ENCODE measurements at regions not wholly inside any gene's neighbourhood (a gene's known extent, or its start where the extent isn't known, plus 50 kb on each side); places are given as distances from the start of the nearest gene placed in this dataset.
"Not testable (repeated sequence)": the region's sequence is repeated elsewhere in the genome, so short reads cannot be mapped to it uniquely, and the experiment has no call there.

GRCh38 chr12:102325108-102325507 is 127.5 kb upstream of the PMCH start:
- POLR2A ChIA-PET (ENCODE audit: partially characterized antibody); H3K36me3 ChIP-seq (ENCODE audit: insufficient read depth, low read length); H3K27ac ChIP-seq (ENCODE audit: low read depth, low read length); H3K4me3 ChIP-seq (ENCODE audit: low read length in 2 of 2); H3K9me3 ChIP-seq (ENCODE audit: control insufficient read depth in 1 of 2, low read length in 2 of 2); H3K27me3 ChIP-seq (ENCODE audit: insufficient read depth, low read length); H3K27me3 Mint-ChIP-seq; H3K4me1 Mint-ChIP-seq; CTCF ChIA-PET (ENCODE audit: partially characterized antibody); H3K36me3 Mint-ChIP-seq; intact Hi-C loops (cut with micrococcal nuclease); H3K27ac Mint-ChIP-seq; H3K4me1 ChIP-seq (ENCODE audit: insufficient read depth, low read length); H3K4me3 Mint-ChIP-seq; DNase-seq: not testable (repeated sequence)
- peaks cover 0 to 11% (median 0%) of the 10 kb centered on the region in 8 donors for H3K9me3 Mint-ChIP-seq

DNA sequence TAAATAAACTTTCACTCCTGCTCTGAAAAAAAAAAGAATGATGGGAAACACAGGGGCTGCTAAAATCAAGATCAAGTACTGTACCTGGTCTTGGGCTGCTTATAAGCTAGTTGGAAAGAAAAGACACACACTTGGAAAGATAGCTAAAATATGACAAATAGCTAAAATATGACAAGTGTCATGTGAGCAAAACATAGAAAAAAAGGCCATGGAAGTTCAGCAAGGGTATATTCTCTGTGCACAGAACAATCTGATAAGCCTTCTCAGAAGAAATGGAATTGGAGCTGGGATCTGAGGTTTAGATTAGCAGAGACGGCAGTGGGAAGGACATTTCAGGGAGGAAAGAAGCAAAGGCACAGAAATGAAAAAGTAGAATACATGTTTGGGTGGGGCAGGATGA is 126.2 kb upstream of the PMCH start:
- Mint-ChIP-seq H3K4me1 (no peaks in the 10 kb centered on the region), H3K36me3 (no peaks in the 10 kb centered on the region), H3K9me3 (peaks cover 0 to 11% (median 0%) of the 10 kb centered on the region in 8 donors), H3K4me3 (no peak overlapping the region), H3K27ac (no peak overlapping the region), H3K27me3 (peaks cover 2 to 7% of the 10 kb centered on the region in 2 donors)
- DNase-seq = no peak
- Histone ChIP-seq H3K27ac (ENCODE audit: low read depth, low read length) (no peak overlapping the region), H3K9me3 (ENCODE audit: control insufficient read depth in 1 of 2, low read length in 2 of 2) (no peaks in the 10 kb centered on the region), H3K27me3 (ENCODE audit: insufficient read depth, low read length) (no peaks in the 10 kb centered on the region), H3K4me1 (ENCODE audit: insufficient read depth, low read length) (no peaks in the 10 kb centered on the region), H3K4me3 (ENCODE audit: low read length in 2 of 2) (no peak overlapping the region), H3K36me3 (ENCODE audit: insufficient read depth, low read length) (no peaks in the 10 kb centered on the region)
- POLR2A ChIA-PET (ENCODE audit: partially characterized antibody) = no interaction called here
- intact Hi-C loops (cut with micrococcal nuclease) = no loop called here
- CTCF ChIA-PET (ENCODE audit: partially characterized antibody) = no interaction called here

GRCh38 chr12:102322254-102322653 is 124.6 kb upstream of the PMCH start:
- intact Hi-C loops (cut with micrococcal nuclease) = no loop called here
- Histone ChIP-seq H3K4me3 (ENCODE audit: low read length in 2 of 2) (no peak overlapping the region), H3K36me3 (ENCODE audit: insufficient read depth, low read length) (no peaks in the 10 kb centered on the region), H3K4me1 (ENCODE audit: insufficient read depth, low read length) (no peaks in the 10 kb centered on the region), H3K27ac (ENCODE audit: low read depth, low read length) (no peak overlapping the region), H3K9me3 (ENCODE audit: control insufficient read depth in 1 of 2, low read length in 2 of 2) (no peaks in the 10 kb centered on the region), H3K27me3 (ENCODE audit: insufficient read depth, low read length) (no peaks in the 10 kb centered on the region)
- Mint-ChIP-seq H3K36me3 (no peaks in the 10 kb centered on the region), H3K9me3 (peaks cover 0 to 11% (median 0%) of the 10 kb centered on the region in 8 donors), H3K4me1 (no peaks in the 10 kb centered on the region), H3K4me3 (no peak overlapping the region), H3K27ac (no peak overlapping the region), H3K27me3 (peaks cover 2 to 8% of the 10 kb centered on the region in 2 donors)
- POLR2A ChIA-PET (ENCODE audit: partially characterized antibody) = interaction anchor here (0.6 kb wide), 1 partner anchor 405 kb away, joined by 5 read pairs; no protein-coding TSS in a partner anchor
- CTCF ChIA-PET (ENCODE audit: partially characterized antibody) = no interaction called here
- DNase-seq = no peak

DNA sequence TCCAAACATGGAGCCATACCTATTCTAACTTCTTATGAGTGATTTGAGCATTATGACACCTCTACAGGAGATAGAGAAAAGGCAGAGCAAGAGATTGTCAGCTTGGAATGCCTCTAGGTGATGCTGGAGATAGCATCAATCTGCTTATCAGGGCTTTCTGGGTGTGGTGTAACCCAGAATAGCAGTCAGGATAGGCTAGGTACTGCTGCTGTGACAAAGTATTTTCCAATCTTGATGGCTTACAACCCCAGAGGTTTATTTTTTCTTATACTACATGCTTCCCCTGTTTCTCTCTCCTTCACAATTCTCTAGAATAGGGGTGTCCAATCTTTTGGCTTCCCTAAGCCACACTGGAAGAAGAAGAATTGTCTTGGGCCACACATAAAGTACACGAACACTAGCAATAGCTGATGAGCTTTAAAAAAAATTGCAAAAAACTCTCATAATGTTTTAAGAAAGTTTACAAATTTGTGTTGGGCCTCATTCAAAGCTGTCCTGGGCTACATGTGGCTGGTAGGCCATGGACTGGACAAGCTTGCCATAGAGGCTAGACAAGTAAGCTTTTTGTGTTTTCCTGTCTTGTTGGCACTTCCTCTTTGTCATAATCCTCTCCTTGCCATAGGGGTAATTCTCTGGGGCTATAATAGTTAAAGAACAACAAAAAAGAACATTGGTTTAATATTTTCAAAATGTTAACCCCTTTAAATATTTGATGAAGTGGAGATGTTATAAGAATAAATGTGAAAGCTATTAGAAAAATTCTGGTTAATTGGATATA is 123.9 kb upstream of the PMCH start:
- Mint-ChIP-seq H3K36me3 (no peaks in the 10 kb centered on the region), H3K27ac (no peak overlapping the region), H3K4me3 (no peak overlapping the region), H3K9me3 (peaks cover 0 to 11% (median 0%) of the 10 kb centered on the region in 8 donors), H3K4me1 (no peaks in the 10 kb centered on the region), H3K27me3 (peaks cover 2 to 8% of the 10 kb centered on the region in 2 donors)
- Histone ChIP-seq H3K4me1 (ENCODE audit: insufficient read depth, low read length) (no peaks in the 10 kb centered on the region), H3K9me3 (ENCODE audit: control insufficient read depth in 1 of 2, low read length in 2 of 2) (no peaks in the 10 kb centered on the region), H3K4me3 (ENCODE audit: low read length in 2 of 2) (no peak overlapping the region), H3K27ac (ENCODE audit: low read depth, low read length) (no peak overlapping the region), H3K36me3 (ENCODE audit: insufficient read depth, low read length) (no peaks in the 10 kb centered on the region), H3K27me3 (ENCODE audit: insufficient read depth, low read length) (no peaks in the 10 kb centered on the region)
- intact Hi-C loops (cut with micrococcal nuclease) = no loop called here
- no peak for DNase-seq
- ChIA-PET CTCF (ENCODE audit: partially characterized antibody) (no interaction called here), POLR2A (ENCODE audit: partially characterized antibody) (interaction anchor here (0.6 kb wide), 1 partner anchor 404 kb away, joined by 5 read pairs; no protein-coding TSS in a partner anchor)

GRCh38 chr12:102317155-102317554 is 119.5 kb upstream of the PMCH start:
- Histone ChIP-seq H3K4me1 (ENCODE audit: insufficient read depth, low read length) (no peaks in the 10 kb centered on the region), H3K27ac (ENCODE audit: low read depth, low read length) (no peak overlapping the region), H3K4me3 (ENCODE audit: low read length in 2 of 2) (no peak overlapping the region), H3K27me3 (ENCODE audit: insufficient read depth, low read length) (no peaks in the 10 kb centered on the region), H3K9me3 (ENCODE audit: control insufficient read depth in 1 of 2, low read length in 2 of 2) (no peaks in the 10 kb centered on the region), H3K36me3 (ENCODE audit: insufficient read depth, low read length) (no peaks in the 10 kb centered on the region)
- Mint-ChIP-seq H3K36me3 (no peaks in the 10 kb centered on the region), H3K4me1 (no peaks in the 10 kb centered on the region), H3K9me3 (peaks cover 0 to 7% (median 3%) of the 10 kb centered on the region in 8 donors), H3K4me3 (no peak overlapping the region), H3K27me3 (peaks cover 0 to 4% of the 10 kb centered on the region in 2 donors), H3K27ac (no peak overlapping the region)
- ChIA-PET CTCF (ENCODE audit: partially characterized antibody) (no interaction called here), POLR2A (ENCODE audit: partially characterized antibody) (no interaction called here)
- no peak for DNase-seq
- intact Hi-C loops (cut with micrococcal nuclease) = no loop called here

GRCh38 chr12:102316723-102317122 is 119.1 kb upstream of the PMCH start:
- no peaks in the 10 kb centered on the region for H3K36me3 Mint-ChIP-seq
- no peaks in the 10 kb centered on the region for H3K4me1 Mint-ChIP-seq
- intact Hi-C loops (cut with micrococcal nuclease) = no loop called here
- peaks cover 0 to 4% of the 10 kb centered on the region in 2 donors for H3K27me3 Mint-ChIP-seq
- H3K27ac ChIP-seq (ENCODE audit: low read depth, low read length) = no peak overlapping the region
- no peak for DNase-seq
- no peaks in the 10 kb centered on the region for H3K4me1 ChIP-seq (ENCODE audit: insufficient read depth, low read length)
- no peak overlapping the region for H3K4me3 Mint-ChIP-seq
- H3K36me3 ChIP-seq (ENCODE audit: insufficient read depth, low read length) = no peaks in the 10 kb centered on the region
- H3K9me3 ChIP-seq (ENCODE audit: control insufficient read depth in 1 of 2, low read length in 2 of 2) = no peaks in the 10 kb centered on the region
- H3K4me3 ChIP-seq (ENCODE audit: low read length in 2 of 2) = no peak overlapping the region
- H3K9me3 Mint-ChIP-seq = peaks cover 0 to 7% (median 3%) of the 10 kb centered on the region in 8 donors
- ChIA-PET CTCF (ENCODE audit: partially characterized antibody) (no interaction called here), POLR2A (ENCODE audit: partially characterized antibody) (no interaction called here)
- H3K27me3 ChIP-seq (ENCODE audit: insufficient read depth, low read length) = no peaks in the 10 kb centered on the region
- H3K27ac Mint-ChIP-seq = no peak overlapping the region

- Mint-ChIP-seq H3K27me3 (peaks cover 0 to 4% of the 10 kb centered on the region in 2 donors), H3K9me3 (peaks cover 0 to 6% (median 2%) of the 10 kb centered on the region in 8 donors), H3K4me3 (no peak overlapping the region), H3K27ac (no peak overlapping the region), H3K4me1 (no peaks in the 10 kb centered on the region), H3K36me3 (no peaks in the 10 kb centered on the region)
- no peak overlapping the region for H3K27ac ChIP-seq (ENCODE audit: low read depth, low read length)
- no peaks in the 10 kb centered on the region for H3K4me1 ChIP-seq (ENCODE audit: insufficient read depth, low read length)
- ChIA-PET CTCF (ENCODE audit: partially characterized antibody) (no interaction called here), POLR2A (ENCODE audit: partially characterized antibody) (no interaction called here)
- no peaks in the 10 kb centered on the region for H3K27me3 ChIP-seq (ENCODE audit: insufficient read depth, low read length)
- H3K36me3 ChIP-seq (ENCODE audit: insufficient read depth, low read length) = no peaks in the 10 kb centered on the region
- H3K9me3 ChIP-seq (ENCODE audit: control insufficient read depth in 1 of 2, low read length in 2 of 2) = no peaks in the 10 kb centered on the region
- DNase-seq = no peak
- intact Hi-C loops (cut with micrococcal nuclease) = no loop called here
- H3K4me3 ChIP-seq (ENCODE audit: low read length in 2 of 2) = no peak overlapping the region
Observed at GRCh38 chr12:102314821-102315220, 117.2 kb upstream of the PMCH start.
